GM19324 (cell line): ENCODE measurements at regions not wholly inside any gene's neighbourhood (a gene's known extent, or its start where the extent isn't known, plus 50 kb on each side); places are given as distances from the start of the nearest gene placed in this dataset.

Experiments used
- ATAC-seq: cut with Tn5 transposase; IDR thresholded peaks from one replicate; pipeline ENCODE4 v1.9.1; 2021; ENCODE audit warnings: mild to moderate bottlenecking, moderate library complexity; ENCODE audit not compliant: unreplicated experiment, low FRiP score

GRCh38 chr6:90669420-90669819 lies 82.5 kb upstream of the MAP3K7 start:
- ATAC-seq: no peak

- ATAC-seq: no peak
These were observed 81.3 kb upstream of the MAP3K7 start for GRCh38 chr6:90668141-90668540.

GRCh38 chr6:90663873-90664272 lies 77.0 kb upstream of the MAP3K7 start:
- no peak for ATAC-seq

GRCh38 chr6:90663106-90663505 lies 76.2 kb upstream of the MAP3K7 start:
- no peak for ATAC-seq

GRCh38 chr6:90660931-90661330 lies 74.1 kb upstream of the MAP3K7 start:
- ATAC-seq: no peak

- ATAC-seq: no peak
These were observed 71.6 kb upstream of the MAP3K7 start for GRCh38 chr6:90658497-90658896.

GRCh38 chr6:90656325-90656724 lies 69.5 kb upstream of the MAP3K7 start:
- ATAC-seq: no peak

- ATAC-seq: no peak
These were observed 67.9 kb upstream of the MAP3K7 start for GRCh38 chr6:90654806-90655205.

GRCh38 chr6:90654166-90654565 lies 67.3 kb upstream of the MAP3K7 start:
- no peak for ATAC-seq

GRCh38 chr6:90653750-90654149 lies 66.9 kb upstream of the MAP3K7 start:
- no peak for ATAC-seq

GRCh38 chr6:90650041-90650940 lies 63.4 kb upstream of the MAP3K7 start:
- no peak for ATAC-seq

- no peak for ATAC-seq
These were observed 62.0 kb upstream of the MAP3K7 start for GRCh38 chr6:90648873-90649272.

GRCh38 chr6:90646940-90647339 lies 60.1 kb upstream of the MAP3K7 start:
- no peak for ATAC-seq

- ATAC-seq: no peak
These were observed 58.8 kb upstream of the MAP3K7 start for GRCh38 chr6:90645634-90646033.

- ATAC-seq: no peak
These were observed 57.6 kb upstream of the MAP3K7 start for GRCh38 chr6:90644492-90644891.

GRCh38 chr6:90643381-90643780 lies 56.5 kb upstream of the MAP3K7 start:
- no peak for ATAC-seq

- no peak for ATAC-seq
These were observed 50.4 kb upstream of the MAP3K7 start for GRCh38 chr6:90637320-90637719.
